IMR-90 (cell line): ENCODE measurements at regions not wholly inside any gene's neighbourhood (a gene's known extent, or its start where the extent isn't known, plus 50 kb on each side); places are given as distances from the start of the nearest gene placed in this dataset.

Experiments
- ATAC-seq: fragments of 200-7000 bp; cut with Tn5 transposase; 2 replicates; pipeline ENCODE4 v1.9.1; 2020; ENCODE audit warnings: low read depth, mild to moderate bottlenecking, moderate library complexity
- BruUV-seq: library from RNA; stranded (reverse); fragments of 400-500 nt; replicated peaks from 2 replicates; lab custom pipeline; 2021; lab: Mats Ljungman, UMichigan
- CTCF ChIA-PET: fragments of 300-600 bp; formaldehyde crosslinking; extraction: SDS; loops from one replicate; lab custom pipeline; 2021; ENCODE audit warnings: antibody characterized with exemption; lab: Yijun Ruan, JAX
- POLR2A ChIA-PET: fragments of 300-600 bp; sonication (Branson Sonifier 250); formaldehyde crosslinking; loops from one replicate; lab custom pipeline; 2022; ENCODE audit warnings: antibody characterized with exemption; ENCODE audit not compliant: unreplicated experiment; lab: Charles Lee
- DNase-seq: peaks from one replicate; pipeline ENCODE4 v3.0.0; 2013
- H2AFZ ChIP-seq: replicated peaks from 2 replicates; pipeline ENCODE3; 2013; ENCODE audit warnings: low read length, mild to moderate bottlenecking; ENCODE audit not compliant: poor library complexity
- H2AK5ac ChIP-seq: 2 replicates; pipeline ENCODE4 v1.6.1; 2013; ENCODE audit warnings: low read depth, low read length, inconsistent platforms
- H2AK9ac ChIP-seq: replicated peaks from 2 replicates; pipeline ENCODE3; 2013; ENCODE audit warnings: mild to moderate bottlenecking, low read depth, low read length, moderate library complexity; ENCODE audit not compliant: poor library complexity
- H2BK120ac ChIP-seq: 2 replicates; pipeline ENCODE4 v1.6.1; 2013; ENCODE audit warnings: low read depth, low read length, inconsistent platforms
- H2BK15ac ChIP-seq: 3 replicates; pipeline ENCODE4 v1.6.1; 2013; ENCODE audit warnings: low read depth, low read length, inconsistent platforms
- H2BK20ac ChIP-seq: 2 replicates; pipeline ENCODE4 v1.6.1; 2013; ENCODE audit warnings: low read depth, mild to moderate bottlenecking, inconsistent platforms, low read length, moderate library complexity
- H2BK5ac ChIP-seq: 2 replicates; pipeline ENCODE4 v1.6.1; 2013; ENCODE audit warnings: mild to moderate bottlenecking, low read depth, low read length, inconsistent platforms; ENCODE audit not compliant: poor library complexity, severe bottlenecking
- H3K14ac ChIP-seq: replicated peaks from 2 replicates; pipeline ENCODE4 v1.6.1; 2013; ENCODE audit warnings: low read depth, low read length, inconsistent platforms
- H3K18ac ChIP-seq: 2 replicates; pipeline ENCODE4 v1.6.1; 2013; ENCODE audit warnings: low read depth, low read length, control low read depth
- H3K23ac ChIP-seq: 2 replicates; pipeline ENCODE4 v1.6.1; 2013; ENCODE audit warnings: low read depth, low read length, inconsistent platforms
- H3K27ac ChIP-seq: 2 replicates; pipeline ENCODE4 v1.5.1; 2013; ENCODE audit warnings: mild to moderate bottlenecking, control low read depth, low read length; ENCODE audit not compliant: insufficient read depth
- H3K27me3 ChIP-seq: 2 replicates; pipeline ENCODE4 v1.6.1; 2013; ENCODE audit warnings: low read length; ENCODE audit not compliant: control insufficient read depth, insufficient read depth
- H3K36me3 ChIP-seq: 2 replicates; pipeline ENCODE4 v1.6.1; 2013; ENCODE audit warnings: low read length, mixed read lengths; ENCODE audit not compliant: control insufficient read depth, insufficient read depth
- H3K4ac ChIP-seq: 2 replicates; pipeline ENCODE4 v1.6.1; 2013; ENCODE audit warnings: low read depth, low read length, inconsistent platforms
- H3K4me1 ChIP-seq: 2 replicates; pipeline ENCODE4 v1.6.1; 2013; ENCODE audit warnings: low read length, mixed read lengths; ENCODE audit not compliant: control insufficient read depth, insufficient read depth
- H3K4me2 ChIP-seq: 2 replicates; pipeline ENCODE4 v1.6.1; 2013; ENCODE audit warnings: low read depth, mild to moderate bottlenecking, control low read depth, low read length, moderate library complexity
- H3K4me3 ChIP-seq: 2 replicates; pipeline ENCODE4 v1.5.1; 2013; ENCODE audit warnings: low read depth, mild to moderate bottlenecking, control low read depth, low read length, moderate library complexity; ENCODE audit not compliant: insufficient read depth
- H3K56ac ChIP-seq: 2 replicates; pipeline ENCODE4 v1.6.1; 2013; ENCODE audit warnings: low read length, inconsistent platforms; ENCODE audit not compliant: insufficient read depth; ENCODE audit errors: extremely low read depth
- H3K79me1 ChIP-seq, 2 experiments: 2 replicates each; pipeline ENCODE4 v1.6.1; 2013; ENCODE audit warnings: low read length in 2 of 2, inconsistent platforms in 1 of 2, low read depth in 1 of 2
- H3K9ac ChIP-seq: 2 replicates; pipeline ENCODE4 v1.6.1; 2013; ENCODE audit warnings: low read depth, low read length, control low read depth
- H3K9me1 ChIP-seq: 2 replicates; pipeline ENCODE4 v1.6.1; 2013; ENCODE audit warnings: low read length, inconsistent platforms; ENCODE audit not compliant: insufficient read depth
- H3K9me3 ChIP-seq: 2 replicates; pipeline ENCODE4 v1.6.1; 2013; ENCODE audit warnings: low read length; ENCODE audit not compliant: control insufficient read depth, insufficient read depth
- H4K20me1 ChIP-seq: 2 replicates; pipeline ENCODE4 v1.6.1; 2013; ENCODE audit warnings: low read length, inconsistent platforms; ENCODE audit not compliant: insufficient read depth
- H4K5ac ChIP-seq: 2 replicates; pipeline ENCODE4 v1.6.1; 2013; ENCODE audit warnings: mild to moderate bottlenecking, low read depth, low read length, control low read depth
- H4K8ac ChIP-seq, 2 experiments: 2 replicates each; pipeline ENCODE4 v1.6.1; 2013; ENCODE audit warnings: low read depth in 2 of 2, low read length in 2 of 2, control low read depth in 1 of 2, inconsistent platforms in 1 of 2
- H4K91ac ChIP-seq: 2 replicates; pipeline ENCODE4 v1.6.1; 2013; ENCODE audit warnings: low read depth, low read length, inconsistent platforms; ENCODE audit not compliant: insufficient read depth
- BHLHE40 ChIP-seq: fragments of 150-350 bp; IDR thresholded peaks from 2 replicates; pipeline ENCODE4 v1.6.1; 2016; ENCODE audit warnings: mild to moderate bottlenecking, low read depth, low read length
- CEBPB ChIP-seq: IDR thresholded peaks from 2 replicates; pipeline ENCODE4 v1.6.1; 2012; ENCODE audit warnings: low read depth, low read length, improper control_type of control experiment
- CHD1 ChIP-seq: IDR thresholded peaks from 2 replicates; pipeline ENCODE4 v1.6.1; 2012; ENCODE audit warnings: low read depth, low read length, improper control_type of control experiment
- FOS ChIP-seq: fragments of 150-350 bp; IDR thresholded peaks from 2 replicates; pipeline ENCODE4 v1.6.1; 2016; ENCODE audit warnings: low read depth, low read length
- MAFK ChIP-seq: IDR thresholded peaks from 2 replicates; pipeline ENCODE4 v1.6.1; 2012; ENCODE audit warnings: low read depth, low read length, improper control_type of control experiment
- MAZ ChIP-seq: IDR thresholded peaks from 2 replicates; pipeline ENCODE4 v1.6.1; 2012; ENCODE audit warnings: low read depth, mild to moderate bottlenecking, low read length, improper control_type of control experiment, moderate library complexity, borderline replicate concordance
- MXI1 ChIP-seq: IDR thresholded peaks from 2 replicates; pipeline ENCODE4 v1.6.1; 2012; ENCODE audit warnings: low read depth, mild to moderate bottlenecking, low read length, moderate library complexity, borderline replicate concordance
- NFE2L2 ChIP-seq: fragments of 150-350 bp; IDR thresholded peaks from 2 replicates; pipeline ENCODE4 v1.6.1; 2016; ENCODE audit warnings: low read depth, mild to moderate bottlenecking, low read length
- POLR2A ChIP-seq: IDR thresholded peaks from 2 replicates; pipeline ENCODE4 v1.6.1; 2012; ENCODE audit warnings: mild to moderate bottlenecking, low read depth, low read length
- RAD21 ChIP-seq: IDR thresholded peaks from 2 replicates; pipeline ENCODE4 v1.6.1; 2012; ENCODE audit warnings: low read length, improper control_type of control experiment
- RCOR1 ChIP-seq: IDR thresholded peaks from 2 replicates; pipeline ENCODE4 v1.6.1; 2012; ENCODE audit warnings: mild to moderate bottlenecking, low read length, improper control_type of control experiment; ENCODE audit not compliant: insufficient replicate concordance
- RFX5 ChIP-seq: IDR thresholded peaks from 2 replicates; pipeline ENCODE4 v1.8.0; 2012; ENCODE audit warnings: low read depth, mild to moderate bottlenecking, low read length, moderate library complexity
- SMC3 ChIP-seq: fragments of 150-350 bp; IDR thresholded peaks from 2 replicates; pipeline ENCODE4 v1.6.1; 2016; ENCODE audit warnings: low read depth, mild to moderate bottlenecking, antibody characterized with exemption, low read length, moderate library complexity
- WGBS, 2 experiments: methylation state at CpG; one replicate each; pipeline versions ENCODE4 v1.1.5 to v1.1.7; 2013; ENCODE audit warnings: missing lambda C conversion rate in 2 of 2; ENCODE audit not compliant: insufficient read length in 1 of 2; ENCODE audit errors: extremely low coverage in 2 of 2; 5-methylcytosine and 5-hydroxymethylcytosine counted together
- dilution Hi-C: fragments of 300-500 bp; cut with HindIII; formaldehyde crosslinking; loops from one replicate; pipeline ENCODE4 v1.14.3; 2018; ENCODE audit warnings: low sequenced_read_pairs; ENCODE audit not compliant: unreplicated experiment
- in situ Hi-C: fragments of 300-500 bp; cut with MboI; formaldehyde crosslinking; loops from 3 replicates; pipeline ENCODE4 v1.14.3; 2019; ENCODE audit warnings: low sequenced_read_pairs, inconsistent platforms, mixed read lengths
- intact Hi-C: fragments of 100-400 bp; cut with micrococcal nuclease; formaldehyde crosslinking; loops from 2 replicates; pipeline ENCODE4 v1.10.0; 2022
- TF ChIP-seq, protein P1 (sequence below): conservative IDR thresholded peaks from 2 replicates; pipeline ENCODE4 v1.5.1; 2012; ENCODE audit warnings: mild to moderate bottlenecking, low read depth, low read length, improper control_type of control experiment
- TF ChIP-seq, protein P2 (sequence below): fragments of 150-350 bp; IDR thresholded peaks from 2 replicates; pipeline ENCODE4 v1.6.1; 2017; ENCODE audit warnings: mild to moderate bottlenecking, antibody characterized with exemption, low read length, low read depth
- TF ChIP-seq, protein P3 (sequence below): fragments of 150-350 bp; IDR thresholded peaks from 2 replicates; pipeline ENCODE4 v1.6.1; 2016; ENCODE audit warnings: low read depth, mild to moderate bottlenecking, low read length, moderate library complexity, borderline replicate concordance

DNA sequence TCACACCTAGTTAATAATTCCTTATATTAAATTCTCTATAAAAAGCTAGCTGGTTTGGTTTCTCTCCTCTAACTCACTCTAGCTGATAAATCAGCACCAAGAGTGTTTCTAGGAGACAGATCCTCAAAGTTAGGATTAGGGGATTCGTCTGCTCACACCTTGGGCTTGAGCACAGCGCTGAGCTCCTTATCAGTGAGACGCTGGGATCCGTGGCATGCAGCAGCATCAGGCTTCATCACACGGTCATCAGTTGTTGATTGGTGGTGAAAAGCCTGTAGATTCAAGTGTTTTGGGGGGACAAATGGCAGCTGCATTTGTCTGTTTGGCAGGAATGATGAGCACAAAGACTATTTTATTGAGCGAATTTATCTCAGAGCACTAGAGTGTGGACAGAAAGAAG lies 72.6 kb upstream of the MC2R start:
- Histone ChIP-seq H3K23ac (no peak overlapping the region), H2BK20ac (no peak overlapping the region), H3K9me1 (no peaks in the 10 kb centered on the region), H3K27ac (no peak overlapping the region), H2BK120ac (no peak overlapping the region), H3K4me1 (no peaks in the 10 kb centered on the region), H2AFZ (no peak overlapping the region), H2AK5ac (no peak overlapping the region), H4K91ac (no peak overlapping the region), H4K5ac (no peak overlapping the region), H2BK5ac (no peak overlapping the region), H3K56ac (no peak overlapping the region), H2AK9ac (no peak overlapping the region), H4K8ac (no peak overlapping the region), H3K4me3 (no peak overlapping the region), H2BK15ac (no peak overlapping the region), H3K79me1 (no peaks in the 10 kb centered on the region), H3K9ac (no peak overlapping the region), H3K27me3 (no peaks in the 10 kb centered on the region), H3K4me2 (no peak overlapping the region), H4K20me1 (no peaks in the 10 kb centered on the region), H3K36me3 (no peaks in the 10 kb centered on the region), H3K18ac (no peak overlapping the region), H3K4ac (no peak overlapping the region), H3K9me3 (peaks cover 21% of the 10 kb centered on the region), H3K14ac (no peak overlapping the region)
- in situ Hi-C loops: no loop called here
- CTCF ChIA-PET: no interaction called here
- POLR2A ChIA-PET: no interaction called here
- ATAC-seq (no peak), DNase-seq (no peak)
- 37% methylated on average over 3 of the region's 6 CpGs; no CpG with 5 or more reads in 1 of the 2 experiments for WGBS, 2 experiments
- dilution Hi-C loops: no loop called here
- intact Hi-C loops: no loop called here
- no TSS peak for BruUV-seq
- no peak for TF ChIP-seq MAZ
- no peak for TF ChIP-seq CHD1
- TF ChIP-seq NFE2L2: no peak
- TF ChIP-seq SMC3: no peak
- no peak for TF ChIP-seq RAD21
- TF ChIP-seq CEBPB: no peak
- no peak for TF ChIP-seq POLR2A
- TF ChIP-seq MXI1: no peak
- TF ChIP-seq RCOR1: no peak
- TF ChIP-seq RFX5: no peak
- TF ChIP-seq FOS: no peak
- TF ChIP-seq, protein P1, sequence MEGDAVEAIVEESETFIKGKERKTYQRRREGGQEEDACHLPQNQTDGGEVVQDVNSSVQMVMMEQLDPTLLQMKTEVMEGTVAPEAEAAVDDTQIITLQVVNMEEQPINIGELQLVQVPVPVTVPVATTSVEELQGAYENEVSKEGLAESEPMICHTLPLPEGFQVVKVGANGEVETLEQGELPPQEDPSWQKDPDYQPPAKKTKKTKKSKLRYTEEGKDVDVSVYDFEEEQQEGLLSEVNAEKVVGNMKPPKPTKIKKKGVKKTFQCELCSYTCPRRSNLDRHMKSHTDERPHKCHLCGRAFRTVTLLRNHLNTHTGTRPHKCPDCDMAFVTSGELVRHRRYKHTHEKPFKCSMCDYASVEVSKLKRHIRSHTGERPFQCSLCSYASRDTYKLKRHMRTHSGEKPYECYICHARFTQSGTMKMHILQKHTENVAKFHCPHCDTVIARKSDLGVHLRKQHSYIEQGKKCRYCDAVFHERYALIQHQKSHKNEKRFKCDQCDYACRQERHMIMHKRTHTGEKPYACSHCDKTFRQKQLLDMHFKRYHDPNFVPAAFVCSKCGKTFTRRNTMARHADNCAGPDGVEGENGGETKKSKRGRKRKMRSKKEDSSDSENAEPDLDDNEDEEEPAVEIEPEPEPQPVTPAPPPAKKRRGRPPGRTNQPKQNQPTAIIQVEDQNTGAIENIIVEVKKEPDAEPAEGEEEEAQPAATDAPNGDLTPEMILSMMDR: no peak
- TF ChIP-seq, protein P2, sequence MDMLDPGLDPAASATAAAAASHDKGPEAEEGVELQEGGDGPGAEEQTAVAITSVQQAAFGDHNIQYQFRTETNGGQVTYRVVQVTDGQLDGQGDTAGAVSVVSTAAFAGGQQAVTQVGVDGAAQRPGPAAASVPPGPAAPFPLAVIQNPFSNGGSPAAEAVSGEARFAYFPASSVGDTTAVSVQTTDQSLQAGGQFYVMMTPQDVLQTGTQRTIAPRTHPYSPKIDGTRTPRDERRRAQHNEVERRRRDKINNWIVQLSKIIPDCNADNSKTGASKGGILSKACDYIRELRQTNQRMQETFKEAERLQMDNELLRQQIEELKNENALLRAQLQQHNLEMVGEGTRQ: no peak
- TF ChIP-seq BHLHE40: no peak
- TF ChIP-seq, protein P3, sequence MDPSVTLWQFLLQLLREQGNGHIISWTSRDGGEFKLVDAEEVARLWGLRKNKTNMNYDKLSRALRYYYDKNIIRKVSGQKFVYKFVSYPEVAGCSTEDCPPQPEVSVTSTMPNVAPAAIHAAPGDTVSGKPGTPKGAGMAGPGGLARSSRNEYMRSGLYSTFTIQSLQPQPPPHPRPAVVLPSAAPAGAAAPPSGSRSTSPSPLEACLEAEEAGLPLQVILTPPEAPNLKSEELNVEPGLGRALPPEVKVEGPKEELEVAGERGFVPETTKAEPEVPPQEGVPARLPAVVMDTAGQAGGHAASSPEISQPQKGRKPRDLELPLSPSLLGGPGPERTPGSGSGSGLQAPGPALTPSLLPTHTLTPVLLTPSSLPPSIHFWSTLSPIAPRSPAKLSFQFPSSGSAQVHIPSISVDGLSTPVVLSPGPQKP: no peak
- no peak for TF ChIP-seq MAFK
